ENCODE measurements at regions not wholly inside any gene's neighbourhood (a gene's known extent, or its start where the extent isn't known, plus 50 kb on each side); places are given as distances from the start of the nearest gene placed in this dataset.

DNA sequence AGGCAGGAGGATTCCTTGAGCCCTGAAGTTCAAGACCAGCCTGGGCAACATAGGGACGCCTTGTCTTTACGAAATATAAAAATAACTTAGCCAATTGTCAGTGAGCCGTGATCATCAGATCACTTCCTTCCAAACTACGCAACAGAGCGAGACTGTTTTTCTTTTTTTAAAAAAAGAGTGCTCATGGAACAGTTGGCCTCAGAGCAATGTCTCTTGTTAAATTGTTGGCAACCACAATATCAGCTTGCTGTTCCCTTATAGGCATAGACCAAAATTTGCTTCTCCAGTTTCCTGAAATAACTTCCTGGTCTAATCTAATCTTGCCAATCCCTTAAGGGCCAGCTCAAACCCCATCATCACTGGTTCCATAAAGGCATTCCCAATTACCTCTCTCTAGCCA is 93.3 kb upstream of the SLC4A7 start:
- Histone ChIP-seq H3K79me2 (replicated peaks; ENCODE audit: insufficient read depth) (no peaks in the 10 kb centered on the region), H3K27me3 (ENCODE audit: insufficient read depth) (no peaks in the 10 kb centered on the region), H3K4me3 (no peak overlapping the region), H3K4me1 (ENCODE audit: insufficient read depth) (no peaks in the 10 kb centered on the region), H3F3A (replicated peaks; ENCODE audit: low read depth) (no peaks in the 10 kb centered on the region), H3K27ac (ENCODE audit: low read depth) (no peak overlapping the region), H3K4me2 (no peak overlapping the region), H3K9me2 (ENCODE audit: insufficient read depth) (no peaks in the 10 kb centered on the region; the same call in 1 of the 2 replicates), H4K20me1 (replicated peaks; ENCODE audit: insufficient read depth) (no peaks in the 10 kb centered on the region), H2AFZ (no peak overlapping the region), H3K36me3 (ENCODE audit: insufficient read depth) (no peaks in the 10 kb centered on the region)
- TF ChIP-seq CREB1 (CRISPR knock-in tag; IDR thresholded peaks at IDR 0.05; ENCODE audit: low read depth), result no peak
- TF ChIP-seq EZH2 (IDR thresholded peaks at IDR 0.05; ENCODE audit: low read depth, unreplicated experiment), result no peak
- TF ChIP-seq NANOG (IDR thresholded peaks at IDR 0.05; ENCODE audit: borderline replicate concordance), result no peak
- TF ChIP-seq, protein P1, sequence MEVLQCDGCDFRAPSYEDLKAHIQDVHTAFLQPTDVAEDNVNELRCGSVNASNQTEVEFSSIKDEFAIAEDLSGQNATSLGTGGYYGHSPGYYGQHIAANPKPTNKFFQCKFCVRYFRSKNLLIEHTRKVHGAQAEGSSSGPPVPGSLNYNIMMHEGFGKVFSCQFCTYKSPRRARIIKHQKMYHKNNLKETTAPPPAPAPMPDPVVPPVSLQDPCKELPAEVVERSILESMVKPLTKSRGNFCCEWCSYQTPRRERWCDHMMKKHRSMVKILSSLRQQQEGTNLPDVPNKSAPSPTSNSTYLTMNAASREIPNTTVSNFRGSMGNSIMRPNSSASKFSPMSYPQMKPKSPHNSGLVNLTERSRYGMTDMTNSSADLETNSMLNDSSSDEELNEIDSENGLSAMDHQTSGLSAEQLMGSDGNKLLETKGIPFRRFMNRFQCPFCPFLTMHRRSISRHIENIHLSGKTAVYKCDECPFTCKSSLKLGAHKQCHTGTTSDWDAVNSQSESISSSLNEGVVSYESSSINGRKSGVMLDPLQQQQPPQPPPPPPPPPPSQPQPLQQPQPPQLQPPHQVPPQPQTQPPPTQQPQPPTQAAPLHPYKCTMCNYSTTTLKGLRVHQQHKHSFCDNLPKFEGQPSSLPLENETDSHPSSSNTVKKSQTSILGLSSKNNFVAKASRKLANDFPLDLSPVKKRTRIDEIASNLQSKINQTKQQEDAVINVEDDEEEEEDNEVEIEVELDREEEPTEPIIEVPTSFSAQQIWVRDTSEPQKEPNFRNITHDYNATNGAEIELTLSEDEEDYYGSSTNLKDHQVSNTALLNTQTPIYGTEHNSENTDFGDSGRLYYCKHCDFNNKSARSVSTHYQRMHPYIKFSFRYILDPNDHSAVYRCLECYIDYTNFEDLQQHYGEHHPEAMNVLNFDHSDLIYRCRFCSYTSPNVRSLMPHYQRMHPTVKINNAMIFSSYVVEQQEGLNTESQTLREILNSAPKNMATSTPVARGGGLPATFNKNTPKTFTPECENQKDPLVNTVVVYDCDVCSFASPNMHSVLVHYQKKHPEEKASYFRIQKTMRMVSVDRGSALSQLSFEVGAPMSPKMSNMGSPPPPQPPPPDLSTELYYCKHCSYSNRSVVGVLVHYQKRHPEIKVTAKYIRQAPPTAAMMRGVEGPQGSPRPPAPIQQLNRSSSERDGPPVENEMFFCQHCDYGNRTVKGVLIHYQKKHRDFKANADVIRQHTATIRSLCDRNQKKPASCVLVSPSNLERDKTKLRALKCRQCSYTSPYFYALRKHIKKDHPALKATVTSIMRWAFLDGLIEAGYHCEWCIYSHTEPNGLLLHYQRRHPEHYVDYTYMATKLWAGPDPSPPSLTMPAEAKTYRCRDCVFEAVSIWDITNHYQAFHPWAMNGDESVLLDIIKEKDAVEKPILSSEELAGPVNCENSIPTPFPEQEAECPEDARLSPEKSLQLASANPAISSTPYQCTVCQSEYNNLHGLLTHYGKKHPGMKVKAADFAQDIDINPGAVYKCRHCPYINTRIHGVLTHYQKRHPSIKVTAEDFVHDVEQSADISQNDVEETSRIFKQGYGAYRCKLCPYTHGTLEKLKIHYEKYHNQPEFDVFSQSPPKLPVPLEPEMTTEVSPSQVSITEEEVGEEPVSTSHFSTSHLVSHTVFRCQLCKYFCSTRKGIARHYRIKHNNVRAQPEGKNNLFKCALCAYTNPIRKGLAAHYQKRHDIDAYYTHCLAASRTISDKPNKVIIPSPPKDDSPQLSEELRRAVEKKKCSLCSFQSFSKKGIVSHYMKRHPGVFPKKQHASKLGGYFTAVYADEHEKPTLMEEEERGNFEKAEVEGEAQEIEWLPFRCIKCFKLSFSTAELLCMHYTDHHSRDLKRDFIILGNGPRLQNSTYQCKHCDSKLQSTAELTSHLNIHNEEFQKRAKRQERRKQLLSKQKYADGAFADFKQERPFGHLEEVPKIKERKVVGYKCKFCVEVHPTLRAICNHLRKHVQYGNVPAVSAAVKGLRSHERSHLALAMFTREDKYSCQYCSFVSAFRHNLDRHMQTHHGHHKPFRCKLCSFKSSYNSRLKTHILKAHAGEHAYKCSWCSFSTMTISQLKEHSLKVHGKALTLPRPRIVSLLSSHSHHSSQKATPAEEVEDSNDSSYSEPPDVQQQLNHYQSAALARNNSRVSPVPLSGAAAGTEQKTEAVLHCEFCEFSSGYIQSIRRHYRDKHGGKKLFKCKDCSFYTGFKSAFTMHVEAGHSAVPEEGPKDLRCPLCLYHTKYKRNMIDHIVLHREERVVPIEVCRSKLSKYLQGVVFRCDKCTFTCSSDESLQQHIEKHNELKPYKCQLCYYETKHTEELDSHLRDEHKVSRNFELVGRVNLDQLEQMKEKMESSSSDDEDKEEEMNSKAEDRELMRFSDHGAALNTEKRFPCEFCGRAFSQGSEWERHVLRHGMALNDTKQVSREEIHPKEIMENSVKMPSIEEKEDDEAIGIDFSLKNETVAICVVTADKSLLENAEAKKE (CRISPR knock-in tag; IDR thresholded peaks at IDR 0.05), result no peak
- no peak for TF ChIP-seq STAT1 (IDR thresholded peaks at IDR 0.05; ENCODE audit: unreplicated experiment)
- no peak for TF ChIP-seq CTCF (conservative IDR thresholded peaks at IDR 0.05; ENCODE audit: low read depth in 2 of 2)
- no peak for TF ChIP-seq ETS1 (IDR thresholded peaks at IDR 0.05)
- no peak for ATAC-seq
- peaks cover 4% of the 10 kb centered on the region; the same call in 1 of the 3 replicates for H3K36me3 Mint-ChIP-seq (ENCODE audit: low read depth)
- H3K4me1 Mint-ChIP-seq, result no peaks in the 10 kb centered on the region
- DNase-seq (ENCODE audit: low spot score), result no peak
- no peak overlapping the region for H3K27ac Mint-ChIP-seq
- H3K4me3 Mint-ChIP-seq, result no peak overlapping the region
- peaks cover 3% of the 10 kb centered on the region for H3K27me3 Mint-ChIP-seq (ENCODE audit: insufficient read depth, low read depth, poor library complexity)
- peaks cover 6% of the 10 kb centered on the region for H3K9me3 Mint-ChIP-seq

Measured in GM23338 (cell line).